ENCODE measurements at regions not wholly inside any gene's neighbourhood (a gene's known extent, or its start where the extent isn't known, plus 50 kb on each side); places are given as distances from the start of the nearest gene placed in this dataset.

GRCh38 chr3:42345811-42346210, 64.6 kb downstream of the LYZL4 start:
- Mint-ChIP-seq H3K4me3 (no peak overlapping the region), H3K36me3 (ENCODE audit: low read depth) (no peaks in the 10 kb centered on the region), H3K9me3 (no peaks in the 10 kb centered on the region), H3K4me1 (no peaks in the 10 kb centered on the region), H3K27ac (no peak overlapping the region), H3K27me3 (peaks cover 4% of the 10 kb centered on the region)
- POLR2A ChIA-PET: no interaction called here
- DNase-seq: no peak
- CTCF ChIA-PET: no interaction called here

GRCh38 chr3:42340466-42340865, 69.9 kb downstream of the LYZL4 start:
- H3K36me3 Mint-ChIP-seq (ENCODE audit: low read depth): no peaks in the 10 kb centered on the region
- H3K9me3 Mint-ChIP-seq: no peaks in the 10 kb centered on the region
- peaks cover 7% of the 10 kb centered on the region for H3K27me3 Mint-ChIP-seq
- H3K4me3 Mint-ChIP-seq: no peak overlapping the region
- CTCF ChIA-PET: no interaction called here
- DNase-seq: no peak
- no peaks in the 10 kb centered on the region for H3K4me1 Mint-ChIP-seq
- POLR2A ChIA-PET: no interaction called here
- H3K27ac Mint-ChIP-seq: no peak overlapping the region

- H3K4me3 Mint-ChIP-seq: no peak overlapping the region
- no peaks in the 10 kb centered on the region for H3K9me3 Mint-ChIP-seq
- no peaks in the 10 kb centered on the region for H3K36me3 Mint-ChIP-seq (ENCODE audit: low read depth)
- CTCF ChIA-PET: interaction anchor here (1.4 kb wide), 1 partner anchor 104 kb away, joined by 3 read pairs; no protein-coding TSS in a partner anchor
- no peak overlapping the region for H3K27ac Mint-ChIP-seq
- H3K27me3 Mint-ChIP-seq: peaks cover 7% of the 10 kb centered on the region
- POLR2A ChIA-PET: no interaction called here
- no peak for DNase-seq
- no peaks in the 10 kb centered on the region for H3K4me1 Mint-ChIP-seq
Observed at GRCh38 chr3:42339321-42339720, 71.1 kb downstream of the LYZL4 start.

DNA sequence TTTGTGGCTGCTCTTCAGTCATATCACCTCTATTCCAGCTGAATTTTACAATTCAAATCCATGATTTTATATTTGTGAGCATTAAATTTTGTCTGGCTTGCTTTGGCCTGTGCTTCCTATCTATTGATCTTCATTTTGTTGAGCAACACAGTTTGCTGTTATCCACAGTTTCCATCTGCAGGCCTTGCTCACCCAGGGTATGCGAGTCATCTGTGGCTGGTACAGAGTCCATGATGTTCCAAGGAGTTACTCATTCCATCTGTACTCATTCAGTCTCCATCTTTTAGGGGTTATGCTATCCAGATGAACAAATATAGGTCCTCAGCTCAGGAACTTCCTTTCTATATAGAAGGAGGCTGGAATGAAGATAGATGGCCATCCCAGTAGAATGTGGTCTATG, 70.1 kb upstream of the CCK start:
- Mint-ChIP-seq H3K9me3 (no peaks in the 10 kb centered on the region), H3K36me3 (ENCODE audit: low read depth) (no peaks in the 10 kb centered on the region), H3K27ac (no peak overlapping the region), H3K27me3 (peaks cover 5% of the 10 kb centered on the region), H3K4me3 (no peak overlapping the region), H3K4me1 (no peaks in the 10 kb centered on the region)
- POLR2A ChIA-PET: no interaction called here
- CTCF ChIA-PET: no interaction called here
- DNase-seq: no peak

DNA sequence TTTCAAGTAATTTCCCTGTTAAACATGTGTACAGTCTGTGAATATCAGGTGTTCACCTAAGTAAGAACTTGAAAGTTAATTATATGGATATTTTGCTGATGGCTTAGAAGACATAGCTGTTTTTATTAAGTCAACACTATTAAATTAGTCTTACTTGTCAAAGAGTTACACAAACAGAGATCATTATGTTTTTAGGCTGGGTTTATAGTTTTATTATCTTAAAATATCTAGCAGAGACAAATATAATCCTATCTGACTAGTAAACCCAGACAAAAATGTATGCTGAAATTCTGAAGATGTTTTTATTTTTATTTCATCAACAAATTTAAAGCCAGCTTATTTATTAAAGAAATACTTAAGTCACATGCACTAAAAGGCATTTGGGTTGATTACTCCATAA, 51.2 kb upstream of the CCK start:
- no peak overlapping the region for H3K4me3 Mint-ChIP-seq
- H3K36me3 Mint-ChIP-seq (ENCODE audit: low read depth): peaks cover 8% of the 10 kb centered on the region
- no peaks in the 10 kb centered on the region for H3K27me3 Mint-ChIP-seq
- peaks cover 28% of the 10 kb centered on the region for H3K9me3 Mint-ChIP-seq
- H3K4me1 Mint-ChIP-seq: no peaks in the 10 kb centered on the region
- ChIA-PET POLR2A (no interaction called here), CTCF (no interaction called here)
- no peak overlapping the region for H3K27ac Mint-ChIP-seq
- DNase-seq: no peak

Data from activated CD4-positive, alpha-beta memory T cell treated with anti-CD3 and anti-CD28 coated beads, Interleukin-2, amount 10 ng/mL, durations not matched to agents 7 days and 5 days (primary cell).